ENCODE measurements at regions not wholly inside any gene's neighbourhood (a gene's known extent, or its start where the extent isn't known, plus 50 kb on each side); places are given as distances from the start of the nearest gene placed in this dataset.

DNA sequence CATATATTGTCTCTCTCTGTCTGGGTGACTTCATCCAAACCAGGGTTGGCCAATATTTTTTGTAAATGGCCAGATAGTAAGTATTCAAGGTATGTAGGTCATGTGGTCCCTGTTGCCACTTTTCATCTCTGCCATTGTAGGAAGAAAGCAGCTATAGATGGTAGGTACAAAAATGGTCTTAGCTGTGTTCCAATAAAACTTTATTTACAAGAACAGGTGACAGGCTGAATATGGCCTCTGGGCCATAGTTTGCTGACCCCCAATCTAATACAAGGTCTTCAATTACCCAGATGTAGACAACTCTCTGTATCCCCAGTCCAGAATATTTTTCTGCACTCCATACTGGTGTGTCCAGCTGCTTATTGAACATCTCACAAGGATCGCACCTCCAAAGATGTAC lies 166.2 kb upstream of the FZD8 start:
- no peak for TF ChIP-seq CTCF (IDR thresholded peaks at IDR 0.05; ENCODE audit: insufficient read depth, low read depth, low read length)
- no peak for TF ChIP-seq EZH2 (IDR thresholded peaks at IDR 0.05; ENCODE audit: insufficient read depth, low read length)

All from astrocyte (in vitro differentiated cells and primary cell).